Stimulated activated CD8-positive, alpha-beta memory T cell treated with anti-CD3 and anti-CD28 coated beads, Interleukin-7, amount 100 ng/mL, for 1 hour (primary cell): ENCODE measurements at regions not wholly inside any gene's neighbourhood (a gene's known extent, or its start where the extent isn't known, plus 50 kb on each side); places are given as distances from the start of the nearest gene placed in this dataset.
"Not testable (repeated sequence)": the region's sequence is repeated elsewhere in the genome, so short reads cannot be mapped to it uniquely, and the experiment has no call there.

Experiments
- DNase-seq, 2 donors: peaks; one replicate each; pipeline ENCODE4 v3.0.0-alpha.2; 2020; ENCODE audit warnings: low read depth in 2 of 2

DNA sequence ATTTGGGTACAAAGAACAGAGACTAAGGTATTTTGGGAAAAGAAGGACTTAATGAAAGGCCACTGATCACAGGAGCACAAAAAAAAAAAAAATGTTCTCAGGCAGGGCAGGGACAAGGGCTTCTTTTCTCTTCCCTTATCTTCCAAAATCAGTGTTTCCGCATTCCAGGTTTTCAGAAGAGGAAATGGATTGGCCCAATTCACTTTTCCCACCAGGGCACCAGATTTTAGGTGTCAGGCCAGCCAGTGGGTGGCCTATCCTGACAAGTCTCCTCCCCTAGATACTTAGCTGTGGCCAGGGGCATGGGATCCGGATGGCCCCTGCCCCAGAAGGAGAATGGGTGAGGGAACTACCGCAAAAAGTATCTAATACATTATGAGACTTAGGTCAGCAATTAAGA is 88.9 kb upstream of the WAC start:
- DNase-seq, result no peak

- no peak for DNase-seq
These were observed 87.4 kb upstream of the WAC start for GRCh38 chr10:28445516-28445915.

DNA sequence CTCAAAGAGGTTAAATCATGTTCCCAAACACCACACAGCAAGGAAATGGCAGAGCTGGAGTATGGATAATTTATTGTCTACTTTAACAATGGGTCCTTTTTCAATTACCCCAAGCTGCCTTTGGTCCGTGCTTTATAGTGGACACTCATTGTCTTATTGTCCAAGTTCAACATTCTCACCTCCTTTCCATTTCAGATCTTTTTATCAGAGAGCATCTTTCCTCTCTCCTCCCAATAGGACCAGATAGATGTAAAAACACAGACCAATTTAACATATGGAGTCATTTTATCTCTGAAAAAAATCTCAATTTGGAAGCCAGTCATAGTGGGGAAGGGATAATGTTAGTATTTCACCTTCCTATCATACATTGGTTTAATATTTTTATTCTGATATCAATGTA is 83.5 kb upstream of the WAC start:
- no peak for DNase-seq

DNA sequence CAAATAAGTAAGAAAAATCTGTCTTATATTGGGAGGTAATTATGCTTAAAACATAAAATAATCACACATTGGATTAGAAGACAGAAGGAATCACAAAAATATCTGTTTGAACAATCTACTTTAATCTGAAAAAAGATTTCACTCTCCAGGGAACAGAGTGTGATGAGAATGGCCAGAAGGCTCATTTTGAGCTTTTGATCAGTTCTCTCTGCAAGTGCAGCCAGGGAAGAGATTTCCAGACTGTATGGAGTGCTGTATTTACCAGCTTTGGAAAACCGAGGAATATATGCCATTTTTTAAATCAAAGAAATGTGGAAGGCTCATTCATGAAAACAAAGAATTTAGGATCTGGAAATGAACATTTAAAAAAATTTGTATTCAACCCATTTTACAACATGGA is 83.0 kb upstream of the WAC start:
- no peak for DNase-seq

GRCh38 chr10:28453926-28454325 is 79.0 kb upstream of the WAC start:
- DNase-seq, result no peak

DNA sequence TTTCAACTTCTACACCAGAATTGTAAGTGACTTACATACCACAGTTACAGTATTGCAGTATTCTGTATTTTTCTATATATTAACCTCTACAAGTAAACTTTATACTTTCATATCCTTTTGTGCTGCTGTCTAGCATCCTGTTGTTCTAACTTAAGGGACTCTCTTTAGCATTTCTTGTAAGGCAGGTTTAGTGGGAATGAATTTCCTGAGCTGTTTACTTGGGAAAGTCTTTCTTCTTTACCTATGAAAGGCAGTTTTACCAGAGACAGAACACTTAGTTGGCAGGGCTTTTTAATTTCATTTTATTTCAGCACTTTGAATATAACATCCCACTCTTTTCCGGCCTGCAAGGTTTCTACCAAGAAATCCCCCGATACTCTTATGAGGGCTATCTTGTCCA is 75.8 kb upstream of the WAC start:
- no peak for DNase-seq

- DNase-seq, result not testable (repeated sequence)
These were observed 75.0 kb upstream of the WAC start for GRCh38 chr10:28457873-28458272.

DNA sequence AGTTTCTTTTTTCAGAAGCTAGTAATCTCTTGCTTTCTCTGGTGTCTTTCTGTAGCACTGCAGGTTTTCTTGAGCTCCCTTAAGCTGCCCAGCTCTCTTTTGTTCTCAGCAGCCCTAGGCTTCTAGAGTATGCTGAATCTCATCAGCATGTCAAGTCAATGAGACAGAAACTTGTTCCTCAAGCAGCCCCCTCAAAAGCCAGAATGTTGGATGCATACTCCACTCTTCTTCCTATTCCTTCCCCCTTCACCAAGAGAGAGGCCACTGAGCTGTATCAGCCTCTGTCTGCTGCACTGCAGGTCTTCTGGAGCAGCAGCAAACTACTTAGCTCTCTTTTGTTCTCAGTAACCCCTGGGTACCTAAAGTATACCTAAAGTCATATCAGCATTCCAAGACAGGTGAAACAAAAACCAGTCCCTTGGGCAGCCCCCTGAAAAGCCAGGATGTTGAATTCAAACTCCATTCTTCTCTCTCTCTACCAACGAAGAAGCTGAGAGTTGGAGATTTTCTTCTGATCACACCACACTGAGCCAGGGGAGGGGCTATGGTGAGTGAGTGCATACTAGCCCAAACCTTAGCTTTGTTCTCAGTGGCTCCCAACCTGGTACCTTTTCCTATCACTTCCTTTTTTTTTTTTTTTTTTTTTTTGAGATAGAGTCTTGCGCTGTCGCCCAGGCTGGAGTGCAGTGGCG is 73.3 kb upstream of the WAC start:
- no peak for DNase-seq

- no peak for DNase-seq
These were observed 69.8 kb upstream of the WAC start for GRCh38 chr10:28463141-28463540.

- no peak for DNase-seq
These were observed 69.1 kb upstream of the WAC start for GRCh38 chr10:28463676-28464395.

GRCh38 chr10:28467615-28468014 is 65.3 kb upstream of the WAC start:
- no peak for DNase-seq

GRCh38 chr10:28468707-28469483 is 64.0 kb upstream of the WAC start:
- no peak for DNase-seq

DNA sequence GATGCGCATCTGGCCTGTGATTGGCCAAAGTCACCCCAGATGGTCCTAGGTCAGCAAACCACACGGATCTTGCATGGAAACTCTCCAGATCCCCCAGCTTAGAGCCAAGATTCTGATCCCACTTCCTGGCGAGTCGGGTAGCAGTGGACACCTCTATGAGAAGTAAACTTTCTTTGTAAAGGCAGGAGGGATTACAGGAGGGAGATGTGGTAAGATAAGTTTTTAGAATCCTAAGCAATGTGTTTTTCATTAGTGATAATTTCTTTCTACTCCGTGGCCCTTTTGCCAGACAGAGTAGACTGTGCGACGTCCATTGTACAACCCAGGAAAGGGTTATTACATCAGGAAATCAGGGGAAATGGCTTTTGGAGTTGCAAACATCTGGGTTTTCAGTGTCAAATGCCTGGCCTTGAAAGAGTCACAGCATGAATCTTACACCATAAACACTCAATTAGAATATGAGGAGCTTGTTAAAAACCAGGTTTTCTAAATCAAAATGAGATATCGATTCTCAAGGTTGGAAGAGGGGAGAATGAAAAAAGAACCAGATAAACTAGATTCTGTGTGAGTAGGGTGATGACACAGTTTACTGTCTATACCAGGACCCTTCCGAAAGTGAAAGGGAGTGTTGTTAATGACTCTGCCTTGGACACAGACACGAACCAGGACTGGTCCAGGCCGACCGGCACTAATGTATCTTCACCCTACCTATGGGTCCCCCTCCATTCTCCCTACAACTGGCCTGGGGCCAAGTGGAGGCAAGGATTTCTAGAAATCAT is 61.9 kb upstream of the WAC start:
- no peak for DNase-seq

DNA sequence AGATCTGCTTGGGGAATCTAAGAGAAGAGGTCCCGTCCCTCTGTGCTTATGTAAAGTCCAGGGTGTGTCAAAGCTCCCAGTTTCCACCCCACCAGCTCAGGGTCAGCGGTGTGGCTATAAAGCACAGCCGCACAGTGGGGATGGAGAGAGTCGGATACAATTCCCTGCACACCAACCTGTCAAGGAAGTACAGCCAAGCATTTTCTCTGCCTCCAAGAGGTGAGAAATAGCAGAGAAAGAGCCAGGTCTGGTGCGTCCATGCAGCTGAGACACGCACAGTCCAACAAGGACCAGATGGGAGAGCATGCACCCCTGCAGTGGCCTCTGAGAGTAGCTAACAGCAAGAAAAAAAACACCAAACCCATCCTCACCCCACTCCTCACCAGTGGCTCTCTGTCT is 61.3 kb upstream of the WAC start:
- DNase-seq, result no peak

GRCh38 chr10:28478646-28479045 is 54.3 kb upstream of the WAC start:
- DNase-seq, result no peak

GRCh38 chr10:28479425-28479865 is 53.5 kb upstream of the WAC start:
- no peak for DNase-seq

GRCh38 chr10:28479927-28480627 is 52.8 kb upstream of the WAC start:
- DNase-seq, result no peak

DNA sequence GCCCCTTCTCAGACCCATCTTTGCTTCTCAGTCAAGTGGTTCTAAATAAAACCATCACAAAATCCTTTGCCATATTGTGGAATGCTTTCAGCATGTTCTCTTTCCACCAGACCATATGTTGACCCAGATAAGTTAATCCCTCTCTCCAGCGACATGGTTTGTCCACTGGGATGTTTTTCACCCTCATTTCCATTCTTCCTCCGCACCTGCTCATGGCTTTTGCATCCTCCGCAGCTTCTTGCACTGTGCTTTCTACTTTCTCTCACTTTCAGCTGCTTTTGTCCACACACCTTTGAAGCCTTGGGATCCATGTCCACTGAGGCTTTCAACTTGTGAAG is 52.3 kb upstream of the WAC start:
- no peak for DNase-seq

GRCh38 chr10:28481346-28481745 is 51.6 kb upstream of the WAC start:
- not testable (repeated sequence) for DNase-seq

DNA sequence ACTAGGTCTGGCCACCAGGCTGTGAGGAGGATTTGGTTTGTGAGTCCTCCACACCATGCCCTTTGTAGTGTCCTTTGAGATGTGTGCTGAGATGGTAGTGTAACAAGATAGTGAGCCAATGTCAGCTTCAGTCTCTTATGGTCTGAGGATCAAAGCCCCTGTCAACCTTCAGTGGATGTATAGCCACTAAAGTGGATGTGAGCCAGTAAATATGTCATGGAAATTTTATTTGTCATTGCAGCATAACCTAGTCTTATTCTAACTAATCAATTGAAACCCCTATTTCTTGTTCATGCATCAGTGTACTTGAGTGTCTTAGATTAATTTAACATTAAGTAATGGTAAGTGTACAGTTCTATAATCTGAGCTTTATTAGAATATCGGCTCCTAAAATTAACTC is 51.0 kb upstream of the WAC start:
- no peak for DNase-seq
